Liver (tissue), 8 donors: ENCODE measurements at regions not wholly inside any gene's neighbourhood (a gene's known extent, or its start where the extent isn't known, plus 50 kb on each side); places are given as distances from the start of the nearest gene placed in this dataset.

ENCODE experiments used
- DNase-seq: peaks from one replicate; pipeline ENCODE4 v3.0.0-alpha.2; 2017; ENCODE audit warnings: low spot score
- H3K27ac ChIP-seq, 2 donors: one replicate each; pipeline ENCODE4 v1.7.0; 2013; ENCODE audit warnings: inconsistent platforms in 2 of 2, low read length in 2 of 2, control low read depth in 1 of 2, low read depth in 1 of 2, mild to moderate bottlenecking in 1 of 2
- H3K27me3 ChIP-seq, 4 donors: one replicate each; pipeline versions ENCODE4 v1.6.1 to v1.7.0; 2013; ENCODE audit warnings: low read length in 3 of 4, inconsistent platforms in 1 of 4, mild to moderate bottlenecking in 1 of 4, moderate library complexity in 1 of 4; ENCODE audit not compliant: control insufficient read depth in 4 of 4, insufficient read depth in 4 of 4
- H3K36me3 ChIP-seq, 4 donors: one replicate each; pipeline versions ENCODE4 v1.6.1 to v1.7.0; 2013; ENCODE audit warnings: low read length in 3 of 4, mild to moderate bottlenecking in 3 of 4, low read depth in 1 of 4, moderate library complexity in 1 of 4; ENCODE audit not compliant: control insufficient read depth in 4 of 4, insufficient read depth in 3 of 4
- H3K4me1 ChIP-seq, 4 donors: one replicate each; pipeline versions ENCODE4 v1.6.1 to v1.7.0; 2013; ENCODE audit warnings: low read length in 3 of 4, mild to moderate bottlenecking in 3 of 4, moderate library complexity in 1 of 4; ENCODE audit not compliant: control insufficient read depth in 4 of 4, insufficient read depth in 4 of 4
- H3K4me3 ChIP-seq, 3 donors: one replicate each; pipeline versions ENCODE4 v1.6.1 to v1.7.0; 2013; ENCODE audit warnings: low read length in 3 of 3, control low read depth in 1 of 3, low read depth in 1 of 3, mild to moderate bottlenecking in 1 of 3
- H3K9ac ChIP-seq, 2 donors: one replicate each; pipeline ENCODE4 v1.7.0; 2013; ENCODE audit warnings: low read length in 2 of 2, mild to moderate bottlenecking in 2 of 2, moderate library complexity in 2 of 2, control low read depth in 1 of 2, low read depth in 1 of 2
- H3K9me3 ChIP-seq, 4 donors: one replicate each; pipeline versions ENCODE4 v1.6.1 to v1.7.0; 2013; ENCODE audit warnings: low read length in 3 of 4; ENCODE audit not compliant: control insufficient read depth in 4 of 4
- ATF3 ChIP-seq: IDR thresholded peaks from 2 replicates; pipeline ENCODE4 v1.6.1; 2016; ENCODE audit warnings: antibody characterized with exemption
- CTCF ChIP-seq: fragments of 150-350 bp; IDR thresholded peaks from 2 replicates; pipeline ENCODE4 v1.5.1; 2017; ENCODE audit warnings: improper control_type of control experiment, low read depth, low read length; ENCODE audit not compliant: missing input control
- EGR1 ChIP-seq, 2 donors: IDR thresholded peaks; 2 replicates each; pipeline ENCODE4 v1.6.1; 2016 to 2018; ENCODE audit warnings: antibody characterized with exemption in 2 of 2, low read depth in 2 of 2
- FOXA1 ChIP-seq: IDR thresholded peaks from 2 replicates; pipeline ENCODE4 v1.6.1; 2016; ENCODE audit warnings: antibody characterized with exemption
- FOXA2 ChIP-seq: IDR thresholded peaks from 2 replicates; pipeline ENCODE4 v1.6.1; 2016; ENCODE audit warnings: antibody characterized with exemption
- GABPA ChIP-seq, 2 donors: IDR thresholded peaks in 1 of 2; conservative IDR thresholded peaks in 1 of 2; 2 replicates each; pipeline ENCODE4 v1.6.1; 2016; ENCODE audit warnings: antibody characterized with exemption in 2 of 2, mild to moderate bottlenecking in 1 of 2, moderate library complexity in 1 of 2
- HNF4A ChIP-seq, 2 donors: conservative IDR thresholded peaks; 2 replicates each; pipeline ENCODE4 v1.6.1; 2016; ENCODE audit warnings: antibody characterized with exemption in 2 of 2, mild to moderate bottlenecking in 2 of 2
- HNF4G ChIP-seq: IDR thresholded peaks from 2 replicates; pipeline ENCODE4 v1.6.1; 2016; ENCODE audit warnings: antibody characterized with exemption
- JUND ChIP-seq, 2 donors: IDR thresholded peaks; 2 replicates each; pipeline ENCODE4 v1.6.1; 2016; ENCODE audit warnings: antibody characterized with exemption in 2 of 2
- MAX ChIP-seq: IDR thresholded peaks from 2 replicates; pipeline ENCODE4 v1.6.1; 2016; ENCODE audit warnings: antibody characterized with exemption
- NR2F2 ChIP-seq: IDR thresholded peaks from 2 replicates; pipeline ENCODE4 v1.6.1; 2016; ENCODE audit warnings: antibody characterized with exemption
- RAD21 ChIP-seq, 2 donors: IDR thresholded peaks; 2 replicates each; pipeline ENCODE4 v1.6.1; 2016; ENCODE audit warnings: antibody characterized with exemption in 2 of 2, mild to moderate bottlenecking in 2 of 2
- REST ChIP-seq: IDR thresholded peaks from 2 replicates; pipeline ENCODE4 v1.6.1; 2016; ENCODE audit warnings: antibody characterized with exemption, mild to moderate bottlenecking
- RXRA ChIP-seq, 2 donors: IDR thresholded peaks; 2 replicates each; pipeline ENCODE4 v1.6.1; 2017 to 2018; ENCODE audit warnings: antibody characterized with exemption in 2 of 2, mild to moderate bottlenecking in 1 of 2
- SP1 ChIP-seq: IDR thresholded peaks from 2 replicates; pipeline ENCODE4 v1.6.1; 2018; ENCODE audit warnings: antibody characterized with exemption, mild to moderate bottlenecking
- TAF1 ChIP-seq: conservative IDR thresholded peaks from 2 replicates; pipeline ENCODE4 v1.6.1; 2016; ENCODE audit warnings: antibody characterized with exemption, mild to moderate bottlenecking
- YY1 ChIP-seq: IDR thresholded peaks from 2 replicates; pipeline ENCODE4 v1.6.1; 2016; ENCODE audit warnings: antibody characterized with exemption, mild to moderate bottlenecking
- ZBTB33 ChIP-seq: IDR thresholded peaks from 2 replicates; pipeline ENCODE4 v1.6.1; 2016; ENCODE audit warnings: antibody characterized with exemption
- WGBS: extraction: QIAGEN DNeasy Blood & Tissue Kit; methylation state at CpG from one replicate; pipeline ENCODE4 v1.1.7; 2013; 5-methylcytosine and 5-hydroxymethylcytosine counted together
- donor health status: healthy.
- donor health status: healthy.
- donor health status: healthy.
- donor health status: healthy.
- donor health status: healthy.

- Histone ChIP-seq H3K4me1 (no peaks in the 10 kb centered on the region), H3K9me3 (no peaks in the 10 kb centered on the region), H3K36me3 (no peaks in the 10 kb centered on the region), H3K9ac (no peak overlapping the region), H3K27me3 (no peaks in the 10 kb centered on the region), H3K4me3 (no peak overlapping the region), H3K27ac (no peak overlapping the region)
- TF ChIP-seq FOXA2 (no peak), MAX (no peak), RAD21 (IDR thresholded peaks at IDR 0.05) (no peak), YY1 (no peak)
- 79% methylated on average over 4 of the region's 4 CpGs for WGBS
- DNase-seq: no peak
Observed at GRCh38 chr4:179831274-179831673, 2389.0 kb upstream of the AGA start.

GRCh38 chr4:179836179-179837075 is 2394.2 kb upstream of the AGA start:
- 77% methylated on average over 11 of the region's 11 CpGs for WGBS
- no peaks in the 10 kb centered on the region for H3K36me3 ChIP-seq

More at GRCh38 chr4:179836179-179837075, 2394.2 kb upstream of the AGA start:
- Histone ChIP-seq H3K4me3 (no peak overlapping the region), H3K9ac (no peak overlapping the region), H3K27me3 (no peaks in the 10 kb centered on the region), H3K9me3 (no peaks in the 10 kb centered on the region), H3K27ac (no peak overlapping the region), H3K4me1 (no peaks in the 10 kb centered on the region)
- DNase-seq: no peak
- TF ChIP-seq GABPA (IDR thresholded peaks at IDR 0.05 in 1 of 2, conservative IDR thresholded peaks at IDR 0.05 in 1 of 2) (no peak), MAX (no peak), SP1 (no peak), RAD21 (IDR thresholded peaks at IDR 0.05) (no peak), TAF1 (no peak), YY1 (no peak), NR2F2 (no peak), REST (no peak), FOXA1 (no peak), FOXA2 (no peak), HNF4G (no peak), JUND (IDR thresholded peaks at IDR 0.05) (no peak), ZBTB33 (no peak), RXRA (IDR thresholded peaks at IDR 0.05) (no peak), CTCF (no peak), EGR1 (IDR thresholded peaks at IDR 0.05; ENCODE audit: low read depth in 2 of 2) (no peak), ATF3 (no peak), HNF4A (conservative IDR thresholded peaks at IDR 0.05) (no peak)
